HG03196 (cell line): ENCODE measurements at regions not wholly inside any gene's neighbourhood (a gene's known extent, or its start where the extent isn't known, plus 50 kb on each side); places are given as distances from the start of the nearest gene placed in this dataset.

Experiments used
- ATAC-seq: cut with Tn5 transposase; IDR thresholded peaks from one replicate; pipeline ENCODE4 v1.9.1; 2021; ENCODE audit not compliant: unreplicated experiment

DNA sequence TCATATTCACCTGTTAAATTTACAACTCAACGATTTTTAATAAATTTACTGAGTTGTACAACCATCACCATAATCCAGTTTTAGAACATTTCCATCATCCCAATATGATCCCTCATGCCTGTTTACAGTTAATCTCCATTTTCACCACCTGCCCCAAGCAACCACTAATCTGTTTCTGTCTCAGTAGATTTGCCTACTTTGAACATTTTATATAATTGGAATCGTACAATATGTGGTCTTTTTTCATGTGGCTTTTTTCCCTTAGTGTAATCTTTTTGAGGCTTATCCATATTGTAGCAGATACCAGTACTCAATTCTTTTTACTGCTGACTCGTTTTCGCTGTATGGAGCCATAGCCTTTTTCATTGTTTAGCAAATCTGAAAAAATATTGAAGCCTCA is 123.3 kb upstream of the STT3B start:
- no peak for ATAC-seq

- ATAC-seq = no peak
Observed at GRCh38 chr3:31409866-31410265, 122.9 kb upstream of the STT3B start.

DNA sequence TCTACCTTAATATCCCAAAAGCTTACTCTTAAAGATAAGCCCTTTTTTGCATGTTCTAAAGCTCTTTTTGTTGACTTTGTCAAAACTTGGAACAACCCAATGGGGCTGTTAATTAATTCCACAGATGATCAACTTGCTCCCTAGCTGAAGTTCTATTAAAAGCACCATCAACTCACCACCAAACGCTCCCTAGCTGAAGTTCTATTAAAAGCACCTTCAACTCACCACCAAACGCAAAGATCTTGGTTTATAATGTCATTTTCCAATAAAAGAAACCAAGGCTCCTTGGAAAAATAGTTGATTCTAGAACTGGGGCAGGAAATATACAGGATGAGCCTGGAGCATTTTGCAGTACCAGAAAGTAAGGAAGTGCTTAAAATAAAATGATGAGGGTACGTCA is 122.3 kb upstream of the STT3B start:
- ATAC-seq = no peak

GRCh38 chr3:31412832-31413231 is 119.9 kb upstream of the STT3B start:
- ATAC-seq = no peak

DNA sequence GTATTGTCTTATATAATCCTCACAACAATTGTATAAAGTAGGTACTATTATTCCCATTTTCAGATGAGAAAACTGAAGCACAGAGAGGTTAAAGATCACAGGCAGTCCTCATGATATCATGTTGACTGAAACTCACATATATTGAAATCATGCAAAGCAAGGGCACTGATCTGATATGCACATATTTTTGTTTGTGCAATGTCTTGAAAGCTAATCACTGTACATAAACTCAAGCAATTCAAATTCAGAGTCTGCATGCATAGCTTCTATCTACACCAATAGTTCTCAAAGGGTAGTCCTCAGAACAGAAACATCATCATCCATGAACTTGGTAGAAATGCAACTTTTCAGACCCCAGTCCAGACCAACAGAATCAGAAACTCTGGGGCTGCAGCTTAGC is 119.2 kb upstream of the STT3B start:
- no peak for ATAC-seq

GRCh38 chr3:31416980-31417379 is 115.7 kb upstream of the STT3B start:
- ATAC-seq = no peak

DNA sequence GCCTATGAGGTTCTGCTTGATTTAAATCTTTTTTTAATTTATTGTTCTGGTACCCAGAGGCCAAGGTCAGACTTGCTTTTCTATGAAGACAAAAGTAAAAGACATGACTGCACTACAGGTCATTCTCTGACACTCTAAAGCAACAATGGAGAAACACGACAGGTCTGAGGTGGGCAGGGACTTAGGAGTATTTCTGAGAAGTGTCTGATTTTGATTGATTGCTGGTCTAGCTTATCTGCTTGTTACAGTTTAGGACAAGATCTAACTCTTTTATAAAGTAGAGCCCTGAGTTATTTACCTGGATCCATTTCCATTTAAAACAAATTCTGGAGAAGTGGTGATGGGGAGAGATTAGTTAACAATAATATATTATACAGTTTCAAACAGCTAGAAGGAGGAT is 115.2 kb upstream of the STT3B start:
- no peak for ATAC-seq

GRCh38 chr3:31420311-31420710 is 112.4 kb upstream of the STT3B start:
- no peak for ATAC-seq

DNA sequence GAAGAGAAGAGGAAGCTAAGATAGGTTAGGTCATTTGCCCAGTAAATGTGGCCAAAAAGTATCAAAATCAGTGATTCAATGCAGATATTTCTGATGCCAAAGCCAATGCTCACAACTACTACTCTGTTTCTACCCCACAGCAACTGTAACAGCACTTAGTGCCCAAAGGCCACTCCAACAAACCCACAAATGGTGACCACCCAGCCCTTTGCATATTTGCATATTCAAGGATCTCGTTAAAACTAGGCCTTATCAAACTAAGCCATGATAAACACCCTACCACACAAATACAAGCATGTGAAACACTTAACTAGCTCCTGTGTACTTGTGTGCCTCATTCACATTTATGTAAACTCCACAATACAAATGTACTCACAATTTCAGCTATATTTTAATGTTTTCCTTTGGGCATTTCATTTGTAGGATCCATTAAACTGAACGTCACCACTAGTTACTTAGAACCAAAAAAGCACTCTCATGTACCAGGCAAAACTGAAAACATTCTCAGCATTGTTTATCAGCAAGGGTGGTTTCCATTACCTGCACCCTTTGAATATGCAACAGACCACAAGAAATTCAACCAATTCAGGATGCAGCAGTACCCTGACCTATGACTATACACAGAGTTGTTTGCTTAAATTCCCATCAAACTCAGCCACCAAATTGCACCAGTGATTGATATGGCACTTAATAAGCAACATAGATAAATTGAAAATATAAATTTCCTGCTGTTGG is 111.2 kb upstream of the STT3B start:
- no peak for ATAC-seq

GRCh38 chr3:31422237-31422636 is 110.5 kb upstream of the STT3B start:
- no peak for ATAC-seq

DNA sequence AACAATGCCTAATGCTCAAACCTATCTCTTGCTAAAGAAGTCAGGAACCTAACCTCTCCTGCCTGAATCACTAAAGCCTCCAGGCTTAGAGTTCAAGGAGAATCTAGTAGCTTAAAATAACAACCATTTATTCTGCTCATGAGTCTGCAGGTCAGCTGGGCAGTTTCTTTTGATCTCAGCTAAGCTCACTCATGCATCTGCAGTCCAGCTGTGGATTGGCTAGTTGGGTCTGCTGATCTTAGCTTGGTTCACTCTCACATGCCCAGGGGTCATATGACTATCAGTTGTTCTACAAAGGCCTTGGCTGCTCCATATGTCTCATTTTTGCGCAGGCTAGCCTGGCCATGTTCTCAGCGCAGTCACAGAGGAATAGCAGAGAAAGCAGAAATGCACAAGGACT is 109.2 kb upstream of the STT3B start:
- ATAC-seq = no peak

GRCh38 chr3:31425401-31425800 is 107.3 kb upstream of the STT3B start:
- no peak for ATAC-seq

GRCh38 chr3:31427623-31428022 is 105.1 kb upstream of the STT3B start:
- ATAC-seq = no peak

GRCh38 chr3:31431321-31431720 is 101.4 kb upstream of the STT3B start:
- ATAC-seq = no peak

- no peak for ATAC-seq
Observed at GRCh38 chr3:31432897-31433678, 99.6 kb upstream of the STT3B start.

DNA sequence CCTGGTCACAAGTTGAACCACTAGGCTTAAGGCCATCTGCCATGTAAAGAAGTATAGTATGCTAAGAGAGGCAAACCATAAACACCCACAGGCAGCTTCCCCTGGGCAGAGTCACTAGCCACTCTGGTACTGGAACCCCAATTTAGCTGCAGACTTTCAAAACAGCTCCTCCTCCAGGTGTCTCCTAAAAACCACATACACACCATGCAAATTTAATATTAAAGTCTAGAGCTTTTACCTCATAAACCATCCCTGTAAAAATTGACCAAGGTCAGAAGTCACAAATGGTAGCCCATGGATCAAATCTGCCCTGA is 99.1 kb upstream of the STT3B start:
- no peak for ATAC-seq

DNA sequence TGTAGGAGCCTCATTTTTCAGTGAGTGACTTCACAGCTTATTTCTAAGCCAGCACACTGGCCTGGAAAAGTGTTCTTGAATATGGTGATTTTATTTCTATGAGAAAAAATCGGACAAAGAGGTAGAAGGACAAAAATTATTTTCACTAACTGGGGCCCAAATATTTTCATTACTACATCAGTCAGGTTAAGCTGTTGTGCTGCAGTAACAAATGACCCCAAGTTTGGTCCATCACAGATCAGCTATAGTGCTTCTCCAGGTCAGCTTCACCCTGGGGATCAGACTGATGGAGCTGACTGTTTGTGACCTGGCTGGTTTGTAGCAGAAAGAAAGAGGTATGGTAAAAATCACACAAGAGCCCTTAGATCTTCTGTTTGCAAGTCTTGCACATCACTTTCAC is 97.9 kb upstream of the STT3B start:
- no peak for ATAC-seq

DNA sequence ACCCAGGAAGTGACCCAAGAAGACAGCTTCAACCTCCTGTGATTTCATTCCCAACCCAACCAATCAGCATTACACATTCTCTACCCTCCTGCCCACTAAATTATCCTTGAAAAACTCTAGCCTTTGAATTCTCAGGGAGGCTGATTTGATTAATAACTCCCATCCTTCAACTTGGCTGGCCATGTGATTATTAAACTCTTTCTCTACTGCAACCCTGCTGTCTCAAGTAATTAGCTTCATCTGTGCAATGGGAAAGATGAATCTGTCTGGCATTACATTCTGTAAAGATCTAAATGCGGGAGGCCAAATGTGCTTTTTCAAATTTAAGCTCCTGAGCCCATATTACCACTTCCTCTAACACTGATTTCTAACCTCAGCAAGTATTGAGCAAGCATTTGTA is 95.9 kb upstream of the STT3B start:
- ATAC-seq = no peak

- ATAC-seq = no peak
Observed at GRCh38 chr3:31438742-31439141, 94.0 kb upstream of the STT3B start.

- ATAC-seq = no peak
Observed at GRCh38 chr3:31439890-31440750, 92.6 kb upstream of the STT3B start.

DNA sequence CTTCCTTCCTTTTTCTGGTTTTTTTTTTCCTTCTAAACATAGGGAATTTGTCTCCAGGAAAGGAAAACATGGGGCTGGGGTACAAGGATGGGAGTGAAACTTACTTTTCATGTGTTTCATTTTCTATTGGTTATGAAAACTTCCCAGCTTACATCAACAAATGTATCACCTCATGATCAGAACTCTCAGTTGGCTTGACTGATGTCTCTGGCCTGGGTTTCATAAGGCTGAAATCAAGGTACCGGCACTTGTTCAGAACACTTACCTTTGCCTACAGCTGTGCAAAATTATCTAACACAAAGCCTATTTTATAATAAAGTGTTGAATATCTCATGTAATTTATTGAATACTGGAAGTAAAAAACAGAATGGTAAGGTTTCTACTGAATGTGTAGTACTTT is 91.8 kb upstream of the STT3B start:
- no peak for ATAC-seq

GRCh38 chr3:31442755-31443154 is 90.0 kb upstream of the STT3B start:
- ATAC-seq = no peak
